ENCODE measurements at regions not wholly inside any gene's neighbourhood (a gene's known extent, or its start where the extent isn't known, plus 50 kb on each side); places are given as distances from the start of the nearest gene placed in this dataset.
A peak's percentile ranks its signal among the peaks of the same experiment; 100 is the strongest.

GRCh38 chr13:30845297-30846214 is 60.5 kb upstream of the MEDAG start:
- Mint-ChIP-seq H3K4me1 (peaks cover 15 to 21% (median 18%) of the 10 kb centered on the region in 4 donors), H3K27ac (peak overlapping the region in 6 of 7 donors; percentile 42 to 89 (median 78)), H3K4me3 (peak overlapping the region in 3 of 8 donors; percentile 13 to 35 (median 34)), H3K36me3 (no peaks in the 10 kb centered on the region), H3K27me3 (no peaks in the 10 kb centered on the region), H3K9me3 (peaks cover 0 to 4% (median 0%) of the 10 kb centered on the region in 8 donors)
- ChIA-PET CTCF (ENCODE audit: partially characterized antibody) (interaction anchor here (0.7 to 2.2 kb wide), 3 partner anchors 18 to 22 kb away, joined by 3 to 9 read pairs (median 3); no protein-coding TSS in a partner anchor), POLR2A (ENCODE audit: partially characterized antibody) (no interaction called here)
- no peaks in the 10 kb centered on the region for H3K9me3 ChIP-seq (ENCODE audit: control insufficient read depth in 1 of 2, low read length in 2 of 2)
- H3K4me1 ChIP-seq (ENCODE audit: insufficient read depth, low read length) = peaks cover 28% of the 10 kb centered on the region
- no peak for DNase-seq
- no peak overlapping the region for H3K27ac ChIP-seq (ENCODE audit: low read depth, low read length)
- no peaks in the 10 kb centered on the region for H3K27me3 ChIP-seq (ENCODE audit: insufficient read depth, low read length)
- H3K4me3 ChIP-seq (ENCODE audit: low read length in 2 of 2) = no peak overlapping the region
- intact Hi-C loops (cut with micrococcal nuclease) = no loop called here
- no peaks in the 10 kb centered on the region for H3K36me3 ChIP-seq (ENCODE audit: insufficient read depth, low read length)

GRCh38 chr13:30846311-30846710 is 59.8 kb upstream of the MEDAG start:
- Mint-ChIP-seq H3K4me3 (peak overlapping the region in 4 of 8 donors; percentile 3 to 13 (median 10)), H3K27ac (peak overlapping the region in 5 of 7 donors; percentile 1 to 88 (median 72))
- H3K27ac ChIP-seq (ENCODE audit: low read depth, low read length) = no peak overlapping the region

GRCh38 chr13:30846866-30847265 is 59.2 kb upstream of the MEDAG start:
- H3K27me3 ChIP-seq (ENCODE audit: insufficient read depth, low read length) = no peaks in the 10 kb centered on the region

More at GRCh38 chr13:30846311-30846710, 59.8 kb upstream of the MEDAG start:
- H3K9me3 ChIP-seq (ENCODE audit: control insufficient read depth in 1 of 2, low read length in 2 of 2) = no peaks in the 10 kb centered on the region
- peaks cover 15 to 21% (median 18%) of the 10 kb centered on the region in 4 donors for H3K4me1 Mint-ChIP-seq
- no peaks in the 10 kb centered on the region for H3K27me3 Mint-ChIP-seq
- H3K4me3 ChIP-seq (ENCODE audit: low read length in 2 of 2) = no peak overlapping the region
- H3K27me3 ChIP-seq (ENCODE audit: insufficient read depth, low read length) = no peaks in the 10 kb centered on the region
- peaks cover 28% of the 10 kb centered on the region for H3K4me1 ChIP-seq (ENCODE audit: insufficient read depth, low read length)
- H3K36me3 ChIP-seq (ENCODE audit: insufficient read depth, low read length) = no peaks in the 10 kb centered on the region
- CTCF ChIA-PET (ENCODE audit: partially characterized antibody) = interaction anchor here (0.7 to 2.2 kb wide), 3 partner anchors 17 to 21 kb away, joined by 3 to 9 read pairs (median 3); no protein-coding TSS in a partner anchor
- H3K36me3 Mint-ChIP-seq = no peaks in the 10 kb centered on the region
- DNase-seq = no peak
- intact Hi-C loops (cut with micrococcal nuclease) = no loop called here
- peaks cover 0 to 4% (median 0%) of the 10 kb centered on the region in 8 donors for H3K9me3 Mint-ChIP-seq
- POLR2A ChIA-PET (ENCODE audit: partially characterized antibody) = no interaction called here

GRCh38 chr13:30847650-30848307 is 58.3 kb upstream of the MEDAG start:
- H3K27ac ChIP-seq (ENCODE audit: low read depth, low read length) = no peak overlapping the region
- intact Hi-C loops (cut with micrococcal nuclease) = no loop called here
- H3K27me3 ChIP-seq (ENCODE audit: insufficient read depth, low read length) = no peaks in the 10 kb centered on the region
- H3K36me3 ChIP-seq (ENCODE audit: insufficient read depth, low read length) = no peaks in the 10 kb centered on the region
- Mint-ChIP-seq H3K4me3 (peak overlapping the region in 7 of 8 donors; percentile 15 to 67 (median 55)), H3K4me1 (peaks cover 15 to 21% (median 18%) of the 10 kb centered on the region in 4 donors), H3K27ac (peak overlapping the region in 4 of 7 donors; percentile 8 to 61 (median 34)), H3K9me3 (peaks cover 0 to 4% (median 0%) of the 10 kb centered on the region in 8 donors), H3K27me3 (peaks cover 0 to 2% of the 10 kb centered on the region in 2 donors), H3K36me3 (no peaks in the 10 kb centered on the region)
- DNase-seq = no peak
- no peak overlapping the region for H3K4me3 ChIP-seq (ENCODE audit: low read length in 2 of 2)
- ChIA-PET POLR2A (ENCODE audit: partially characterized antibody) (no interaction called here), CTCF (ENCODE audit: partially characterized antibody) (interaction anchor here (2.2 kb wide), 2 partner anchors 18 kb away, joined by 9 to 19 read pairs; no protein-coding TSS in a partner anchor)
- no peaks in the 10 kb centered on the region for H3K9me3 ChIP-seq (ENCODE audit: control insufficient read depth in 1 of 2, low read length in 2 of 2)
- peaks cover 28% of the 10 kb centered on the region for H3K4me1 ChIP-seq (ENCODE audit: insufficient read depth, low read length)

More at GRCh38 chr13:30846866-30847265, 59.2 kb upstream of the MEDAG start:
- intact Hi-C loops (cut with micrococcal nuclease) = no loop called here
- Histone ChIP-seq H3K27ac (ENCODE audit: low read depth, low read length) (no peak overlapping the region), H3K9me3 (ENCODE audit: control insufficient read depth in 1 of 2, low read length in 2 of 2) (no peaks in the 10 kb centered on the region), H3K4me3 (ENCODE audit: low read length in 2 of 2) (no peak overlapping the region), H3K36me3 (ENCODE audit: insufficient read depth, low read length) (no peaks in the 10 kb centered on the region), H3K4me1 (ENCODE audit: insufficient read depth, low read length) (peaks cover 28% of the 10 kb centered on the region)
- peaks cover 0 to 4% (median 0%) of the 10 kb centered on the region in 8 donors for H3K9me3 Mint-ChIP-seq
- POLR2A ChIA-PET (ENCODE audit: partially characterized antibody) = no interaction called here
- no peak for DNase-seq
- H3K4me3 Mint-ChIP-seq = peak overlapping the region in 2 of 8 donors; percentile 10 to 21
- no peaks in the 10 kb centered on the region for H3K27me3 Mint-ChIP-seq
- CTCF ChIA-PET (ENCODE audit: partially characterized antibody) = interaction anchor here (0.7 to 2.2 kb wide), 3 partner anchors 17 to 20 kb away, joined by 3 to 9 read pairs (median 3); no protein-coding TSS in a partner anchor
- peaks cover 15 to 21% (median 18%) of the 10 kb centered on the region in 4 donors for H3K4me1 Mint-ChIP-seq
- H3K36me3 Mint-ChIP-seq = no peaks in the 10 kb centered on the region
- H3K27ac Mint-ChIP-seq = peak overlapping the region in 6 of 7 donors; percentile 1 to 54 (median 28)

- Mint-ChIP-seq H3K36me3 (no peaks in the 10 kb centered on the region), H3K4me3 (peak overlapping the region in 3 of 8 donors; percentile 51 to 67 (median 55)), H3K4me1 (peaks cover 15 to 21% (median 18%) of the 10 kb centered on the region in 4 donors), H3K27ac (peak overlapping the region in 2 of 7 donors; percentile 11 to 61), H3K27me3 (peaks cover 0 to 2% of the 10 kb centered on the region in 2 donors), H3K9me3 (peaks cover 0 to 4% (median 0%) of the 10 kb centered on the region in 8 donors)
- POLR2A ChIA-PET (ENCODE audit: partially characterized antibody) = no interaction called here
- H3K4me3 ChIP-seq (ENCODE audit: low read length in 2 of 2) = no peak overlapping the region
- no peaks in the 10 kb centered on the region for H3K27me3 ChIP-seq (ENCODE audit: insufficient read depth, low read length)
- no peaks in the 10 kb centered on the region for H3K9me3 ChIP-seq (ENCODE audit: control insufficient read depth in 1 of 2, low read length in 2 of 2)
- H3K27ac ChIP-seq (ENCODE audit: low read depth, low read length) = no peak overlapping the region
- DNase-seq = no peak
- CTCF ChIA-PET (ENCODE audit: partially characterized antibody) = interaction anchor here (0.9 to 2.2 kb wide), 3 partner anchors 15 to 21 kb away, joined by 3 to 19 read pairs (median 4); no protein-coding TSS in a partner anchor
- intact Hi-C loops (cut with micrococcal nuclease) = no loop called here
- H3K36me3 ChIP-seq (ENCODE audit: insufficient read depth, low read length) = no peaks in the 10 kb centered on the region
- H3K4me1 ChIP-seq (ENCODE audit: insufficient read depth, low read length) = peaks cover 28% of the 10 kb centered on the region
Observed at GRCh38 chr13:30848332-30849027, 57.6 kb upstream of the MEDAG start.

- Histone ChIP-seq H3K27ac (ENCODE audit: low read depth, low read length) (no peak overlapping the region), H3K27me3 (ENCODE audit: insufficient read depth, low read length) (no peaks in the 10 kb centered on the region), H3K9me3 (ENCODE audit: control insufficient read depth in 1 of 2, low read length in 2 of 2) (no peaks in the 10 kb centered on the region), H3K4me1 (ENCODE audit: insufficient read depth, low read length) (peaks cover 24% of the 10 kb centered on the region), H3K36me3 (ENCODE audit: insufficient read depth, low read length) (no peaks in the 10 kb centered on the region), H3K4me3 (ENCODE audit: low read length in 2 of 2) (no peak overlapping the region)
- ChIA-PET POLR2A (ENCODE audit: partially characterized antibody) (no interaction called here), CTCF (ENCODE audit: partially characterized antibody) (interaction anchor here (1.8 to 2.2 kb wide), 2 partner anchors 14 to 16 kb away, joined by 4 to 19 read pairs; no protein-coding TSS in a partner anchor)
- peaks cover 0 to 2% of the 10 kb centered on the region in 2 donors for H3K27me3 Mint-ChIP-seq
- H3K9me3 Mint-ChIP-seq = peaks cover 0 to 4% (median 0%) of the 10 kb centered on the region in 8 donors
- intact Hi-C loops (cut with micrococcal nuclease) = no loop called here
- no peak overlapping the region for H3K27ac Mint-ChIP-seq
- H3K4me1 Mint-ChIP-seq = peaks cover 15 to 21% (median 18%) of the 10 kb centered on the region in 4 donors
- no peak overlapping the region for H3K4me3 Mint-ChIP-seq
- no peak for DNase-seq
- no peaks in the 10 kb centered on the region for H3K36me3 Mint-ChIP-seq
Observed at GRCh38 chr13:30849611-30850010, 56.5 kb upstream of the MEDAG start.
